Right cardiac atrium (tissue), 5 donors: ENCODE measurements at regions not wholly inside any gene's neighbourhood (a gene's known extent, or its start where the extent isn't known, plus 50 kb on each side); places are given as distances from the start of the nearest gene placed in this dataset.

ENCODE experiments used
- ATAC-seq, 2 donors: fragments of 200-7000 bp; cut with Tn5 transposase; one replicate each; pipeline versions ENCODE4 v1.8.0 to v1.9.1; 2020; ENCODE audit warnings: moderate library complexity in 2 of 2, mild to moderate bottlenecking in 1 of 2
- DNase-seq, 3 donors: peaks; one replicate each; pipeline ENCODE4 v3.0.0-alpha.2; 2020
- H3K27ac ChIP-seq: one replicate; pipeline ENCODE4 v1.5.1; 2013; ENCODE audit warnings: mild to moderate bottlenecking, low read length, control low read depth, moderate library complexity
- H3K27me3 ChIP-seq: one replicate; pipeline ENCODE4 v1.6.1; 2013; ENCODE audit not compliant: control insufficient read depth, insufficient read depth
- H3K4me1 ChIP-seq: one replicate; pipeline ENCODE4 v1.6.1; 2013; ENCODE audit warnings: low read length; ENCODE audit not compliant: control insufficient read depth, insufficient read depth
- H3K4me3 ChIP-seq: one replicate; pipeline ENCODE4 v1.5.1; 2013; ENCODE audit warnings: low read length, control low read depth
- H3K9me3 ChIP-seq: one replicate; pipeline ENCODE4 v1.6.1; 2013; ENCODE audit warnings: low read length; ENCODE audit not compliant: control insufficient read depth
- WGBS: extraction: QIAGEN DNeasy Blood & Tissue Kit; methylation state at CpG from one replicate; pipeline ENCODE4 v1.1.7; 2013; 5-methylcytosine and 5-hydroxymethylcytosine counted together
- intact Hi-C, 4 donors: fragments of 100-400 bp; cut with DNase I; formaldehyde crosslinking; loops; one replicate each; pipeline versions ENCODE4 v1.11.0 to v1.14.0; 2022 to 2023
- donor health status: healthy with polysubstance abuse.
- donor health status: DM: no; HTN: yes; CAD: no.
- donor health status: DM: no; HTN: no; CAD: no.
- donor health status: DM: no; HTN: yes; CAD: no; lungs with severe emphysema.
- donor health status: DM: yes; HTN: yes; CAD: no.

- Histone ChIP-seq H3K4me3 (no peak overlapping the region), H3K27ac (no peak overlapping the region), H3K9me3 (no peaks in the 10 kb centered on the region), H3K4me1 (no peaks in the 10 kb centered on the region), H3K27me3 (no peaks in the 10 kb centered on the region)
- intact Hi-C loops = no loop called here
- no peak for ATAC-seq
- 36% methylated on average over 3 of the region's 3 CpGs for WGBS
- no peak for DNase-seq
Measured at GRCh38 chr14:38839694-38840365, 263.2 kb downstream of the SEC23A start.

- Histone ChIP-seq H3K27me3 (no peaks in the 10 kb centered on the region), H3K27ac (no peak overlapping the region), H3K9me3 (no peaks in the 10 kb centered on the region), H3K4me3 (no peak overlapping the region), H3K4me1 (no peaks in the 10 kb centered on the region)
- ATAC-seq (no peak), DNase-seq (no peak)
- 80% methylated on average over 8 of the region's 8 CpGs for WGBS
- intact Hi-C loops = no loop called here
Measured at GRCh38 chr14:38838979-38839323, 264.1 kb downstream of the SEC23A start.

GRCh38 chr14:38838049-38838978 lies 264.7 kb downstream of the SEC23A start:
- DNase-seq (no peak), ATAC-seq (peak; percentile 11 to 28)
- Histone ChIP-seq H3K9me3 (no peaks in the 10 kb centered on the region), H3K27ac (no peak overlapping the region), H3K4me3 (no peak overlapping the region), H3K27me3 (no peaks in the 10 kb centered on the region), H3K4me1 (no peaks in the 10 kb centered on the region)
- intact Hi-C loops = no loop called here
- 86% methylated on average over 27 of the region's 27 CpGs for WGBS

GRCh38 chr14:38837343-38838048 lies 265.5 kb downstream of the SEC23A start:
- intact Hi-C loops = no loop called here
- ATAC-seq (peak in 1 of 2 donors; percentile 20), DNase-seq (peak in 1 of 3 donors; percentile 31)
- H3K27me3 ChIP-seq = no peaks in the 10 kb centered on the region
- H3K9me3 ChIP-seq = no peaks in the 10 kb centered on the region
- no peak overlapping the region for H3K4me3 ChIP-seq
- H3K27ac ChIP-seq = no peak overlapping the region
- no peaks in the 10 kb centered on the region for H3K4me1 ChIP-seq
- 86% methylated on average over 17 of the region's 17 CpGs for WGBS

GRCh38 chr14:38836539-38836938 lies 266.5 kb downstream of the SEC23A start:
- intact Hi-C loops = no loop called here
- no peaks in the 10 kb centered on the region for H3K4me1 ChIP-seq
- 88% methylated on average over 7 of the region's 7 CpGs for WGBS
- no peaks in the 10 kb centered on the region for H3K27me3 ChIP-seq
- H3K9me3 ChIP-seq = no peaks in the 10 kb centered on the region
- ATAC-seq (no peak), DNase-seq (no peak)
- no peak overlapping the region for H3K4me3 ChIP-seq
- H3K27ac ChIP-seq = no peak overlapping the region

GRCh38 chr14:38835874-38836273 lies 267.2 kb downstream of the SEC23A start:
- Histone ChIP-seq H3K27ac (no peak overlapping the region), H3K4me1 (no peaks in the 10 kb centered on the region), H3K27me3 (no peaks in the 10 kb centered on the region), H3K9me3 (no peaks in the 10 kb centered on the region), H3K4me3 (no peak overlapping the region)
- DNase-seq (peak in 1 of 3 donors; percentile 31), ATAC-seq (peak in 1 of 2 donors; percentile 16)
- WGBS = 94% methylated on average over 18 of the region's 18 CpGs
- intact Hi-C loops = no loop called here

- no peak for ATAC-seq
- 68% methylated on average over 5 of the region's 5 CpGs for WGBS
- Histone ChIP-seq H3K4me1 (no peaks in the 10 kb centered on the region), H3K9me3 (no peaks in the 10 kb centered on the region), H3K27ac (no peak overlapping the region), H3K27me3 (no peaks in the 10 kb centered on the region), H3K4me3 (no peak overlapping the region)
- intact Hi-C loops = no loop called here
- DNase-seq = no peak
Measured at GRCh38 chr14:38828183-38828827, 274.7 kb downstream of the SEC23A start.

GRCh38 chr14:38824706-38825105 lies 278.3 kb downstream of the SEC23A start:
- WGBS = 78% methylated on average over 2 of the region's 2 CpGs
- intact Hi-C loops = no loop called here

GRCh38 chr14:38818555-38818954 lies 284.5 kb downstream of the SEC23A start:
- H3K27ac ChIP-seq = no peak overlapping the region
- H3K27me3 ChIP-seq = no peaks in the 10 kb centered on the region
- DNase-seq = no peak
- H3K4me3 ChIP-seq = no peak overlapping the region
- no peaks in the 10 kb centered on the region for H3K9me3 ChIP-seq
- no peak for ATAC-seq
- WGBS = 90% methylated on average over 1 of the region's 1 CpG
- intact Hi-C loops = no loop called here
- H3K4me1 ChIP-seq = no peaks in the 10 kb centered on the region

More at GRCh38 chr14:38824706-38825105, 278.3 kb downstream of the SEC23A start:
- Histone ChIP-seq H3K27me3 (no peaks in the 10 kb centered on the region), H3K27ac (no peak overlapping the region), H3K4me3 (no peak overlapping the region), H3K4me1 (no peaks in the 10 kb centered on the region), H3K9me3 (no peaks in the 10 kb centered on the region)
- no peak for DNase-seq
- ATAC-seq = no peak

- ATAC-seq = no peak
- H3K4me3 ChIP-seq = no peak overlapping the region
- 82% methylated on average over 7 of the region's 7 CpGs for WGBS
- no peaks in the 10 kb centered on the region for H3K27me3 ChIP-seq
- H3K27ac ChIP-seq = no peak overlapping the region
- H3K9me3 ChIP-seq = no peaks in the 10 kb centered on the region
- no peaks in the 10 kb centered on the region for H3K4me1 ChIP-seq
- intact Hi-C loops = no loop called here
- no peak for DNase-seq
Measured at GRCh38 chr14:38808734-38809455, 294.1 kb downstream of the SEC23A start.
